PC-3 (cell line): ENCODE measurements at regions not wholly inside any gene's neighbourhood (a gene's known extent, or its start where the extent isn't known, plus 50 kb on each side); places are given as distances from the start of the nearest gene placed in this dataset.

Experiments used
- ATAC-seq: fragments of 200-7000 bp; cut with Tn5 transposase; 2 replicates; pipeline ENCODE4 v1.9.1; 2020; ENCODE audit warnings: mild to moderate bottlenecking, moderate library complexity
- BruUV-seq: library from RNA; stranded (reverse); fragments of 400-500 nt; replicated peaks from 2 replicates; lab custom pipeline; 2021; lab: Mats Ljungman, UMichigan
- CTCF ChIA-PET: fragments of 300-600 bp; sonication (Branson Sonifier 250); formaldehyde crosslinking; loops from one replicate; lab custom pipeline; 2022; ENCODE audit warnings: antibody characterized with exemption; lab: Charles Lee
- POLR2A ChIA-PET: fragments of 300-600 bp; sonication (Branson Sonifier 250); formaldehyde crosslinking; loops from one replicate; lab custom pipeline; 2022; ENCODE audit warnings: antibody characterized with exemption; ENCODE audit not compliant: unreplicated experiment; lab: Charles Lee
- DNase-seq: peaks from one replicate; pipeline ENCODE4 v3.0.0-alpha.2; 2015
- H2AFZ ChIP-seq: fragments of 300-600 bp; sonication (generic); 2 replicates; pipeline ENCODE4 v1.6.0; 2016; ENCODE audit warnings: antibody characterized with exemption, low read length
- H3F3A ChIP-seq: fragments of 300-600 bp; sonication (generic); one replicate; pipeline ENCODE4 v1.6.0; 2017; ENCODE audit warnings: antibody characterized with exemption, low read length, control low read depth, mild to moderate bottlenecking; ENCODE audit not compliant: unreplicated experiment
- H3K27ac ChIP-seq: fragments of 300-600 bp; sonication (generic); 2 replicates; pipeline ENCODE4 v1.5.1; 2016; ENCODE audit warnings: mild to moderate bottlenecking, low read length
- H3K27me3 ChIP-seq: fragments of 300-600 bp; sonication (generic); 2 replicates; pipeline ENCODE4 v1.6.1; 2016; ENCODE audit warnings: low read length, mixed read lengths
- H3K36me3 ChIP-seq: fragments of 300-600 bp; sonication (generic); 2 replicates; pipeline ENCODE4 v1.6.1; 2016; ENCODE audit warnings: low read depth, mixed run types, low read length, mixed read lengths
- H3K4me1 ChIP-seq: fragments of 300-600 bp; sonication (generic); 2 replicates; pipeline ENCODE4 v1.5.1; 2016; ENCODE audit warnings: low read length; ENCODE audit not compliant: insufficient read depth
- H3K4me2 ChIP-seq: fragments of 300-600 bp; sonication (generic); 2 replicates; pipeline ENCODE4 v1.6.0; 2016; ENCODE audit warnings: low read length
- H3K4me3 ChIP-seq: fragments of 300-600 bp; sonication (generic); 2 replicates; pipeline ENCODE4 v1.5.1; 2016; ENCODE audit warnings: mild to moderate bottlenecking, low read length, mixed read lengths
- H3K79me2 ChIP-seq: fragments of 300-600 bp; sonication (generic); 2 replicates; pipeline ENCODE4 v1.6.1; 2017; ENCODE audit warnings: low read length, mixed read lengths
- H3K9ac ChIP-seq: fragments of 300-600 bp; sonication (generic); 2 replicates; pipeline ENCODE4 v1.6.0; 2016; ENCODE audit warnings: mild to moderate bottlenecking, low read length
- H3K9me2 ChIP-seq: fragments of 300-600 bp; sonication (generic); replicated peaks from 2 replicates; pipeline ENCODE4 v1.6.1; 2016; ENCODE audit warnings: mixed run types, low read length, mixed read lengths
- H3K9me3 ChIP-seq: fragments of 300-600 bp; sonication (generic); 2 replicates; pipeline ENCODE4 v1.6.1; 2016; ENCODE audit warnings: low read length, mixed read lengths
- H4K20me1 ChIP-seq: fragments of 300-600 bp; sonication (generic); 2 replicates; pipeline ENCODE4 v1.6.1; 2016; ENCODE audit warnings: low read length, mixed read lengths
- EZH2 ChIP-seq: fragments of 300-600 bp; sonication (generic); IDR thresholded peaks from one replicate; pipeline ENCODE4 v1.6.1; 2017; ENCODE audit warnings: antibody characterized with exemption, mild to moderate bottlenecking, low read length; ENCODE audit not compliant: unreplicated experiment
- EZH2phosphoT487 ChIP-seq: fragments of 300-600 bp; sonication (generic); IDR thresholded peaks from 2 replicates; pipeline ENCODE4 v1.6.1; 2018; ENCODE audit warnings: mild to moderate bottlenecking, antibody characterized with exemption, low read length, borderline replicate concordance
- intact Hi-C: fragments of 100-400 bp; cut with micrococcal nuclease; formaldehyde crosslinking; loops from 2 replicates; pipeline ENCODE4 v1.9.0; 2023
- TF ChIP-seq, protein P1 (sequence below): fragments of 300-600 bp; sonication (generic); conservative IDR thresholded peaks from 2 replicates; pipeline ENCODE4 v1.5.1; 2017; ENCODE audit warnings: antibody characterized with exemption, low read depth, mild to moderate bottlenecking, low read length

DNA sequence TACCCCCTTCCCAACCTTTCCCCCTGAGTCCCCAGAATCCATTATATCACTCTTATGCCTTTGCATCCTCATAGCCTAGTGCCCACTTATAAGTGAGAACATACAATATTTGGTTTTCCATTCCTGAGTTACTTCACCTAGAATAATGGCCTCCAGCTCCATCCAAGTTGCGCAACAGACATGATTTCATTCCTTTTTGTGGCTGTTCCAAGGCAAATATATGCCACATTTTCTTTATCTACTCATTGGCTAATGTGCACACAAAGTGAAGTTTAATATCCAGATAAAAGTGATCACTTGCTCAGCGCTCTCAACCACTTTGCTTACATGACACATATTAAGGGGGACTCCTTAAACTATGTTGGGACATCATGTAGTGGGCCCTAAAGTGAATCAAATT, 72.4 kb upstream of the TIAM1 start:
- no peaks in the 10 kb centered on the region for H3K79me2 ChIP-seq
- H3K27ac ChIP-seq = no peak overlapping the region
- ATAC-seq (no peak), DNase-seq (peak; percentile 15)
- CTCF ChIA-PET = no interaction called here
- H2AFZ ChIP-seq = no peak overlapping the region
- TF ChIP-seq EZH2phosphoT487 = no peak
- no peak for TF ChIP-seq EZH2
- TF ChIP-seq, protein P1, sequence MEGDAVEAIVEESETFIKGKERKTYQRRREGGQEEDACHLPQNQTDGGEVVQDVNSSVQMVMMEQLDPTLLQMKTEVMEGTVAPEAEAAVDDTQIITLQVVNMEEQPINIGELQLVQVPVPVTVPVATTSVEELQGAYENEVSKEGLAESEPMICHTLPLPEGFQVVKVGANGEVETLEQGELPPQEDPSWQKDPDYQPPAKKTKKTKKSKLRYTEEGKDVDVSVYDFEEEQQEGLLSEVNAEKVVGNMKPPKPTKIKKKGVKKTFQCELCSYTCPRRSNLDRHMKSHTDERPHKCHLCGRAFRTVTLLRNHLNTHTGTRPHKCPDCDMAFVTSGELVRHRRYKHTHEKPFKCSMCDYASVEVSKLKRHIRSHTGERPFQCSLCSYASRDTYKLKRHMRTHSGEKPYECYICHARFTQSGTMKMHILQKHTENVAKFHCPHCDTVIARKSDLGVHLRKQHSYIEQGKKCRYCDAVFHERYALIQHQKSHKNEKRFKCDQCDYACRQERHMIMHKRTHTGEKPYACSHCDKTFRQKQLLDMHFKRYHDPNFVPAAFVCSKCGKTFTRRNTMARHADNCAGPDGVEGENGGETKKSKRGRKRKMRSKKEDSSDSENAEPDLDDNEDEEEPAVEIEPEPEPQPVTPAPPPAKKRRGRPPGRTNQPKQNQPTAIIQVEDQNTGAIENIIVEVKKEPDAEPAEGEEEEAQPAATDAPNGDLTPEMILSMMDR = no peak
- H3K27me3 ChIP-seq = no peaks in the 10 kb centered on the region
- H3K4me2 ChIP-seq = no peak overlapping the region
- POLR2A ChIA-PET = no interaction called here
- no peak overlapping the region for H3K4me3 ChIP-seq
- H4K20me1 ChIP-seq = no peaks in the 10 kb centered on the region
- no peaks in the 10 kb centered on the region for H3K36me3 ChIP-seq
- no peaks in the 10 kb centered on the region for H3F3A ChIP-seq
- no peaks in the 10 kb centered on the region for H3K4me1 ChIP-seq
- no TSS peak for BruUV-seq
- intact Hi-C loops = no loop called here
- no peaks in the 10 kb centered on the region for H3K9me2 ChIP-seq
- H3K9me3 ChIP-seq = no peaks in the 10 kb centered on the region
- no peak overlapping the region for H3K9ac ChIP-seq

DNA sequence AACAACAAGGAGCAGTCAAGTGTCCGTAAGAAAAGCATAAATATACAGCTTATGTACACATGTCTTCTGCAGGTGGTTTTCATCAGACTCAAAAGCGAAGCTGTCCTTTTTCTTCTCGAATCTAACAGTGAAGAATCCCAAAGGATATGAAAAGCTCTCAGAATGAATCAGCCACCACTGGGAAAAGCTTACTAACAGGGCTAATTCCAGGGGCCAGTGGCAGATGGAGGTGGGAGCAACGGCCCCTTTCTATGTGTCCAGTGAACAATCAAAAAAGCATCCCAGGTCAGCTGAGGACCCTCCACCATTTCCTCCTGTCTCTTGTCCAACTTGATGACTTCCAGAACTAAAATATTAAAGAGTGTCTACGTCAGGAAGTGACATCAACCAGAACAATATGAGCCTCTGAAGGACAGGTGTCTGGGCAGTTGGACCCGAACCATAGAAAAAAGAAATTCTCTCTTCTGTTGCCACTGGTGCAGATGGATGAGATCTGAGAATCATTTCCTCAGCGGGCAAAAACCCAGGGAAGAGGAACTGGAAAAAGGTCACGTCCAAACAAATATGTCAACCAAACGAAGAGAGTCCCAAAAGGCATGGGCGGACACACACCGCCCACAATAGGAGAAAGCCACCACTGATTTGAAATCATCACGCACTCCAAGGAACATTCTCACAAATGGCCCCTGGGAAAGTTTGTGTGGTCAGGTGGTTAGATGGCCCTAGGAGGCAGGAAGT, 70.4 kb upstream of the TIAM1 start:
- CTCF ChIA-PET = no interaction called here

DNA sequence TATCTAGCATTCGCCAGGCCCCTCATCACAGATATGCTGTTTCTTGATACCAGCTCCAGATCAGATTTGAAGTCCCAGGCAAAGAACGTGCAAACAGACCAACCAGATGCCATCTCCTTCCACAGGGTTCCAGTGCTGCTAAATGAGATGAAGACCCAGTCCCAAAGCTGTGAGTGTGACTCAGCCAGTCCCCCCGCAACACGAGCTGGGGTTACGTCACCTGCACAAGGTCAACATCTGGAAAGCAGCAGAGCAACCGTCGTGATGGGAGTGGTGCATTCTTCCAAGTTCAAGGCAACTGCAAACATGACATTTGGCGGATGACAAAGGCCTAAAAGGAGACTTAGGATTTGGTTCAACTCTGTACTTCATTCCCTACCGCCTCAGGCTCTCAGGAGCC, 69.6 kb upstream of the TIAM1 start:
- Histone ChIP-seq H3K9ac (no peak overlapping the region), H3F3A (no peaks in the 10 kb centered on the region), H3K79me2 (no peaks in the 10 kb centered on the region), H3K36me3 (no peaks in the 10 kb centered on the region), H3K27ac (no peak overlapping the region), H3K9me2 (no peaks in the 10 kb centered on the region), H3K27me3 (no peaks in the 10 kb centered on the region), H3K9me3 (no peaks in the 10 kb centered on the region), H2AFZ (no peak overlapping the region), H3K4me2 (no peak overlapping the region), H3K4me3 (no peak overlapping the region), H3K4me1 (no peaks in the 10 kb centered on the region), H4K20me1 (no peaks in the 10 kb centered on the region)
- ATAC-seq (no peak), DNase-seq (no peak)
- intact Hi-C loops = no loop called here
- POLR2A ChIA-PET = no interaction called here
- CTCF ChIA-PET = no interaction called here
- no TSS peak for BruUV-seq
- TF ChIP-seq EZH2phosphoT487 (no peak), EZH2 (no peak)
- TF ChIP-seq, protein P1 = no peak

More for the DNA sequence above, 70.4 kb upstream of the TIAM1 start:
- no TSS peak for BruUV-seq
- H3K4me1 ChIP-seq = no peaks in the 10 kb centered on the region
- DNase-seq (no peak), ATAC-seq (no peak)
- no peak overlapping the region for H3K4me3 ChIP-seq
- H3K27me3 ChIP-seq = no peaks in the 10 kb centered on the region
- no peak overlapping the region for H3K9ac ChIP-seq
- H3K9me2 ChIP-seq = no peaks in the 10 kb centered on the region
- H3F3A ChIP-seq = no peaks in the 10 kb centered on the region
- H2AFZ ChIP-seq = no peak overlapping the region
- no peaks in the 10 kb centered on the region for H3K79me2 ChIP-seq
- intact Hi-C loops = no loop called here
- POLR2A ChIA-PET = no interaction called here
- TF ChIP-seq EZH2 (no peak), EZH2phosphoT487 (no peak)
- H3K4me2 ChIP-seq = no peak overlapping the region
- no peaks in the 10 kb centered on the region for H4K20me1 ChIP-seq
- H3K9me3 ChIP-seq = no peaks in the 10 kb centered on the region
- no peaks in the 10 kb centered on the region for H3K36me3 ChIP-seq
- H3K27ac ChIP-seq = no peak overlapping the region
